ENCODE measurements at regions not wholly inside any gene's neighbourhood (a gene's known extent, or its start where the extent isn't known, plus 50 kb on each side); places are given as distances from the start of the nearest gene placed in this dataset.

GRCh38 chr9:96044401-96044800 is 168.9 kb downstream of the ERCC6L2 start:
- no peak for TF ChIP-seq CTCF (IDR thresholded peaks at IDR 0.05)

- TF ChIP-seq CTCF (IDR thresholded peaks at IDR 0.05), result no peak
Measured at GRCh38 chr9:96040591-96041461, 165.3 kb downstream of the ERCC6L2 start.

- TF ChIP-seq CTCF (IDR thresholded peaks at IDR 0.05), result no peak
Measured at GRCh38 chr9:96038914-96039313, 163.4 kb downstream of the ERCC6L2 start.

GRCh38 chr9:96038271-96038670 is 162.8 kb downstream of the ERCC6L2 start:
- no peak for TF ChIP-seq CTCF (IDR thresholded peaks at IDR 0.05)

- TF ChIP-seq CTCF (IDR thresholded peaks at IDR 0.05), result no peak
Measured at GRCh38 chr9:96034553-96035122, 159.1 kb downstream of the ERCC6L2 start.

- no peak for TF ChIP-seq CTCF (IDR thresholded peaks at IDR 0.05)
Measured at GRCh38 chr9:96033896-96034295, 158.4 kb downstream of the ERCC6L2 start.

GRCh38 chr9:96031916-96032534 is 156.5 kb downstream of the ERCC6L2 start:
- TF ChIP-seq CTCF (IDR thresholded peaks at IDR 0.05), result no peak
